ENCODE measurements at regions not wholly inside any gene's neighbourhood (a gene's known extent, or its start where the extent isn't known, plus 50 kb on each side); places are given as distances from the start of the nearest gene placed in this dataset.

DNA sequence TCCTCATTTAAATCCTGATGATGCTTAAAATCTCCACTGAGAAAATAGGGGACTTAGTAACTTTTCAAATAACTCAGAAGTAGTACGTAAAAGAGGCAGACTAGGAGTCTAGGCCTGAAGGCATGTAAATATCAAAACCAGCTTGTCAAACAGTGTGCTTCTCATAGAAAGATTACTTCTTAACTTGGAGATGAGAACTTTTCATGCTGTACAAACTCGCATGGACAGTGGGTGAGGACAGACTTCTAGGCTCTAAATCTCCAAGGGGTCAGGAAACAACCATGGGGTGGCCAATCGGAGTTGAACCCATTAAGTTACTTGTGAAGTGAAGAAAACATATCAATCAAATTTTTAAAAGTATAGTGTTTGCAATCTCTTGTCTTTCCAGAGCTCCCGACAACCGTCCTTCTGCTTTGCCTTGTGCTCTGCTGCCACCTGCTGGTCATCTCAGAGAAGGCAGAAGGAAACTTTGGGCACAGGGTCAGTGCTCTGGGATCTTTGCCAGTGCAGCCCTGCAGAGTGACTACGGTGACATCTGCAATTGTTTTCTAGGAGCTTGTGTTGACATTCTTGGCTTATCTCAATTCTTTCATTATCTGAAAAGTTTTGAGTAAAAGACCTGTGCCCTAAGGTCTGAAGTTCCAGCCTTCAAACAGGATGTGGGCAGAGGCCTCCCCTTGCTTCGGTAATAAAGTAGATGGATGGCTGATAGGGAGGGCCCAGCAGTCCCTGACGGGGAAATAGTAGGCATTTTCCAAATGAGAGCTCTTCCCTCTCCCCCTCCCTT lies 105.1 kb upstream of the PDE4B start:
- peak; percentile 67 for DNase-seq (ENCODE audit: low read depth)

DNA sequence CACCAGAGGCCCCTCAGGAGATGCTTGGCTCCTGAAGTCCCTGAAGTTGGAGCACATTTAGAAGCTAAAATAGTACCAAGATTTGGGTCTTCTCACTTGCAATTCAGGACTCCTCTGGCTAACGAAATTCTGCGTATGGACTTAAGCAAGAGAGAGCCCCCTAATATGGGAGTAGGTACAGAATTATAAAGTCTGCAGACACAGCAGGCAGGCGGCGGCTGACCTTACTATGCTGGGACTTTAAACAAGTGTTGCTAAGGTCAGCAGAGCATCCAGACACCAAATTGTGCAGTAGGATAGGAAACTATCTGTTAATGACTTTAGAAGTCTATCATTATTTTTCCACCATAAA lies 104.5 kb upstream of the PDE4B start:
- DNase-seq (ENCODE audit: low read depth) = no peak

DNA sequence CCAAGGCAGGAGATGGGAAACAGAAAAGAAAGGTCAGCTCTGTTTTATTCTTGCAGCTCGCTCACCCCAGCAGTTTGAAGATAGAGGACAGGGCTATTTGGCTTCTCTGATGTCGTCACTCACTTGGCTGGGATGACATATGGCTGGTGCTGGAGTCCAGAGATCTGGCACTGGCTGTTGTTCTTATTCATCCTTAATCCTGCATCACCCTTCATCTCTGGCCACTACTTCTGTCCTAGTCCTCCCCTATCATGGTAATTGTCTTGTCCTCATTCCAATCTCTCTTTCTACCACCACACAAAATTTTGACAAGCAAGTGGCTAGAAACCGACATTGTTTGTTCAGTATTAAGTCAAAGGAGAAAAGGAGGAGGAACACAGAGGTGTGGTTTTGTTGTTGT lies 103.8 kb upstream of the PDE4B start:
- no peak for DNase-seq (ENCODE audit: low read depth)

DNA sequence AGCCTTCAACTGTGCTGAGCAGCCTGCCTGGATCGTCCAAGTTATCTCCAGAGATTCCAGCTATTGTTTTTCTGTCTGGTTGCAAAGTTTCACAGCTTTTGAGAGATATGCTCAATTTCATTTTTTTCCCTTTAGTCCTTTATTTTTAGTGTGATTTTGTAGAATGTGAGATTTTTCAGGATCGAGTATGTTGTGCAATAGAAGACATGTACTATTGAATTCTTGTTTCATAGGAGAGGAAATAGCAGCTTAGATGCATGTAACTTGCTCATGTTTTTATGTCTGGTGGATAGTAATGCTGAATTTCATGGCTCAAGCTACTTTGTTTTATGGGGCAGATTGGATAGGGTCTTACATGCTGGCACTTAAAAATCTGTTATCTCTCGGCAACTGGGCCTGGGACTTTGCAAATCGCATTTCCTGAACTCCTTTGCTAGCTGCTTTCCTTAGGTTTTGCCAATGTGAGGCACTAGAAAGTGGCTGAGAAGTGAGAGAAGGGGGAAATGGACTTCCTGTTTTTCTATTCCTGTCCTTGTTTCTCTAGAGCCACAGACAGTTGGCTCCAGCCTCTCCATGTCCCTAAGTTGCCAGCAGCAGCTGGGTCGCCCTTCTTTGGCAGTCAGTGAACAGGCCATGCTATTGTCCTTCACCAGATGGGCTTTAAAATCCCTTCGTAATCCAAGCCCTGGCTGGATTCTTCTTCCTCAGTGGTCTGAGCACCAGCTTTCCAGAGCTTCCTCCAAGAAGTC lies 101.4 kb upstream of the PDE4B start:
- DNase-seq (ENCODE audit: low read depth) = no peak

DNA sequence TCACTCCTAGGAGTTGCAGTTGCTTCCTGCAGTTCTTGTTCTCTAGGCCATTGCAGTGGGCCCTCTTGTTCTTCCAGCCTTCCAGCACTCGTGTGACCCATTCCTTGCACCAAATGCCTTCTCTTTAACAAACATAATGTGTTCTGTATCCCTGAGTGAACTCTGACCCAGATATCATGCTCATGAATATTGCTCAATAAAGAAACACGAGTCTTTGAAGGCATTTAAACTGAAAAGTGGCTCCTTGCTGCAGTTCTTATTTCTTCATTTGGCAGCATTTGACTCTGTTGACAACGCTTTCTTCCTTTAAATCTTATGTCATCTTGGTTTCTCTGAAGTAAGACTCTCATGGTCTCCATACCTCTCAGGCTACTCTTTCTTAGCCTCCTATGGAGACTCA lies 100.7 kb upstream of the PDE4B start:
- DNase-seq (ENCODE audit: low read depth) = no peak

DNA sequence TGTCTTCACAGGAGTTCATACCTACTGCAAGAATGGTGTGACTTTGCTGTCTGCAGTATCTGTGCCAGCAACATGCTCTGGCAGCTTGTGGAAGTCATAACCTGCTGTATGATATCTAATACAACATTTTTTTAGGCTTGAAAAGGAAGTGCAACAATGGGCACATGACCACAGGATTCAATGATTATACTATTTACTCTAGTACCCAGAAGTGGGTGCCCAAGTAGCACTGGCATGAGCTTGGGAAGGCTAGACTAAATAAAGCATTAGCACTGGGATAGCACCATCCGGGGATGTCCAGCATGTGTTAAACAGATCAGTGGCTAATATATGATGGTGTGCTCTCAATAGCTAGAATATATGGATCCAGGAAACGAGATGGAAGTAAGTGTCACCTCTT lies 98.6 kb upstream of the PDE4B start:
- DNase-seq (ENCODE audit: low read depth) = no peak

DNA sequence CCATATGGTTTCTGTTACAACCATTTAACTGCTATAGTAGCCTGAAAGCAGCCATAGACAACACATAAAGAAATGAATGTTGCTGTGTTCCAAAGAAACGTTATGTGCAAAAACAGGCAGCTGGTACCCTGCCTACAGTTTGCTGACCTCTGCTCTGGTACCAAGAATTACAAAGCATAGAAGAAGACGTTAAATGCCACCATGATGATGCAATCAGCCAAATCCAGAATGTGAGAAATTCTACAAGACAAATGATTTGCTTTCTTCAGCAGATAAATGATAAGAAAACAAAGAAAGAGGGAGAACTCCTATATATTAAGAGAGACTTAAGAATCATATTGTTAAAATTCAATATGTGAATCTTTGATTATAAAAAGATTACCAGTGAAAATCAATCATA lies 97.8 kb upstream of the PDE4B start:
- no peak for DNase-seq (ENCODE audit: low read depth)

DNA sequence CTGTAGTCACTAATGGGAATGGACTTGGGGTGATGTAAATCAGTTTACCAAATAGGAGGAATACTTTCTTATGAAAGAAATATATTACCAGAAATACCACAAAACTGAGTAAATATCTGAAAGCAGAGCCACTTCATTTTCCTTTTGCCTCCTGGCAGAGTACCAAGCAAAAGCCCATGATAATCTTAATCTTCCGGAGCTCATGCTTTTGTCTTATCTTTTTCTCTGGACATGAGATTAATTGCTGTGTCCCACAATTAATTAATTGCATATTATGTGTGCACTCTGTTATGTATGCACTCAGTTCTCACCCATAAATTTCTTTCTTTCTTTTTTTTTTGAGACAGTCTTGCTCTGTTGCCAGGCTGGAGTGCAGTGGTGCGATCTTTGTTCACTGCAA lies 94.1 kb upstream of the PDE4B start:
- no peak for DNase-seq (ENCODE audit: low read depth)

DNA sequence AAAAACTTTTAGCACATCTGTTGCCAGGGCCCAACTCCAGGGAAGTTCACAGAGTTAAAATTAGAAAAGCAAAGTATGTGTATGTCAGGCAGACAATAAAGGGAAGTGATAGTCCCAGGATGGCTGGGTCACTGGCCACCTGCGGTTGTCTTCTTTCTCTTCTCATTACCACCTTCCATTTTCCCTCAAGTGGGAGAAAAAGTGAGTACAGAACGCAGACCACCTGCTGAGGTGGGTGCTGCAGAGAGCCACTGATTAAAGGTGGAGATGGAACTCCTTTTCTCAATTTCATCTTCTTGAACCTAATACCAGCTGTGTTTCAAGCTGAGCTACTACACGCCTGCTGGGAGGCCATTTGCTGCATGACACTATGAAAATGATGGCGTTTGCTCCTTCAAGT lies 88.8 kb upstream of the PDE4B start:
- DNase-seq (ENCODE audit: low read depth) = no peak

DNA sequence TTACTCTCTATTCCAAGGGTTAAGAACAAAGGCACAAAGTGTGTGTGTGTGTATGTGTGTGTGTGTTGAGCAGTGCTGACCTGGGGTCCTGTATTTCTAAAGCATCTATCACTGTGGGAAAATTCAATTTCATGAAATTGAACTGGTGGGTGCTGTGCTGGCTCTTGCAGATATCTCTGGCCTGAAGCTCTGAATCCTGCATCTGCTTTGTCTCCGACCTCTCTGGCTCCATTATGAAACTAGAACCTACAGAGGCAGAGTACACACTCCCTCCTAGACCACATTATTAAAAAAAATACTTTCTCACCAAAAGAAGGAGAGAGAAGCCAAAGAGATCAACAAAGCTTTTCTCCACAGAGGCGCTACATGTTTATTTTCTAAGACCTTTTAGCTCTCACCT lies 88.4 kb upstream of the PDE4B start:
- no peak for DNase-seq (ENCODE audit: low read depth)

DNA sequence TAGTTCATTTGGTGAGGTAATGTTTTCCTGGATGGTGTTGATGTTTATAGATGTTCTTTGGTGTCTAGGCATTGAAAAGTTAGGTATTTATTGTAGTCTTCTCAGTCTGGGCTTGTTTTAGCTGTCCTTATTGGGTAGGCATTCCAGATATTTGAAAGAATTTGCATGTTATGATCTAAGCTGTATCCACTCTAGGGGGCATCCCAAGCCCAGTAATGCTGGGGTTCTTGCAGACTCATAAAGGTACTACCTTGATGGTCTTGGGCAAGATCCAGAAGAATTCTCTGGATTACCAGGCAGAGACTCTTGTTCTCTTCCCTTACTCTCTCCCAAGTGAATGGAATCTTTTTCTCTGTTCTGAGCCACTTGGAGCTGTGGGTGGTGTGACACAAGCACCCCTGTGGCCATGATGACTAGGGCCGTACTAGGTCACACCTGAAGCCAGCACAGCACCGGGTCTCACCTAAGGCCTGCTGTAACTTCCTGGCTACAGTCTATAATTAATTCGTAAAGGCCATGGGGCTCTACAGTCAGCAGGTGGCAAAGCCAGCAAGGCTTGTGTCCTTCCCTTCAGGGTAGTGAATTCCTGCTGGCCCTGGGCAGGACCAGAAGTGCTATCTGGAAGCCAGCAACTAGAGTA lies 74.8 kb upstream of the PDE4B start:
- no peak for DNase-seq (ENCODE audit: low read depth)

DNA sequence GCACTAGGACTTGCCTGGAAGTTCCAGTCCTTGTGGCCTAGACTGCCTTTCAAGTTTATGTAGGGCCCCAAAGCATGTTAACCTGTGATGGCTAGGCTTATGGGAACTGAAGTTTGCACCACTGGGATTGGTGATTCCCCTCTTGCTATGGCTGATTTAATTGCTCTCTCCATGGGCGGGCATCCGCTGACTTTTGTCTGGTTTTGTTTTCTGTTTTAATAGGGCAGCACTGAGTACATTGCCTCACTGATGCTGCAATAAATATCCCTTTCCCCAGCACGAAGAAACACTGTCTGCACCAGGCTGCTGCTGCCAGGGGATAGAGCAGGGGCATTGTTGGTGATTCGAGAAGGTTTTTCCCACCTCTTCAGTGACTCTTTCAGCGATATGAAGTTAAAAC lies 73.3 kb upstream of the PDE4B start:
- no peak for DNase-seq (ENCODE audit: low read depth)

DNA sequence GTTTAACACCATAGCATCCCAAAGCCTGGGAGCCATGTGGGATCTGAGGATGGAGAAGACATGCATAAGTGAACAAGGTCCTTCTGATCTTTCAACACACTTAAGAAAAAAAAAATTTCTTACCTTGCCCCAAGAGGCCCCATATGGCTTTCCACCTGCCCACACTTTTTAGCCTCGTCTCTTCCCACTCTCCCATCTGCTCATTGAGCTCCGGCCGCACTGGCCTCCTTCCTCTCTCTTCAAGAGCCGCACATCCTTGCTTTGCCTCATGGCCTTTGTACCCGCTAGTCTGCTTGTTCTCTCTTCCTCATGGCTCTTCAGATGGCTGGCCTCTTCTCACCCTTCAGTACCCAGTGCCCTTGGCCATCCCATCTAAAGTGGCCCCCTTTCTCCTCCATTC lies 70.2 kb upstream of the PDE4B start:
- no peak for DNase-seq (ENCODE audit: low read depth)

DNA sequence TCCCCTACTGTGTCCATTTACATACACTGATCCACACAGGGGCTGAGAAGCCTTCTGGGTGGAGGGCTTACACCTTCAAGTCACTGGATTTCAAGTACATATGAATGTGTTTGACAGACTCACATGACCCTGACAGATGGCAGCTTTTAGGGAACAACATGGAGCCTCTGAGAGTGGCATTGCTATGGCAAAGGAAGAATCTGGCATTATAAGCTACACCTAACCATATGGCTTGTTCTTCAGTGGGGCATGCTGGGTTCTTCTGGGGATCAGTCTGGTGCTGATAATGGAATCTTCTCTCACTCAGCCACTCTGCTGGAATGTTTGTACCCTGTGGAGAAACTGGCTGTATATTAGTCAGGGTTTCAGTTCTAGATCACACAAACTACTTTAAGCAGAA lies 68.5 kb upstream of the PDE4B start:
- DNase-seq (ENCODE audit: low read depth) = no peak

DNA sequence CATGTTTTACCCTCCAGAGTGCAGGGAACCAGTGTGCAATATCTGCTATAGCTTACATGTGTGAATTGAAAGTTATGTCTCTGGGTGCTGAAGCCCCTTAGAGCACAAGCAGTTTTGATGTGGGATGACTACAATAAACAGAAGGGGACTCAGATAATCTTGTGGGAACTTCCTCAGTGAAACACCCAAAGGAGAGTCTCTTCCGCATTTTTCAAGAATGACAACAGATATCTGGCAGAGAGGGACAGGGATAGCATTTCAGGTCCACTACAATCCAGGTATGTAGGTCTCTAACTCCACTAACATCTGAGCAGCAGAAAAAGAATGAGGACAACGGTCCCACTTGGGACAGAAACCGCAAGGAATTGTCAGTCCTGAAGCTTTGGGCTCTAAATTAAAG lies 67.6 kb upstream of the PDE4B start:
- DNase-seq (ENCODE audit: low read depth) = no peak

DNA sequence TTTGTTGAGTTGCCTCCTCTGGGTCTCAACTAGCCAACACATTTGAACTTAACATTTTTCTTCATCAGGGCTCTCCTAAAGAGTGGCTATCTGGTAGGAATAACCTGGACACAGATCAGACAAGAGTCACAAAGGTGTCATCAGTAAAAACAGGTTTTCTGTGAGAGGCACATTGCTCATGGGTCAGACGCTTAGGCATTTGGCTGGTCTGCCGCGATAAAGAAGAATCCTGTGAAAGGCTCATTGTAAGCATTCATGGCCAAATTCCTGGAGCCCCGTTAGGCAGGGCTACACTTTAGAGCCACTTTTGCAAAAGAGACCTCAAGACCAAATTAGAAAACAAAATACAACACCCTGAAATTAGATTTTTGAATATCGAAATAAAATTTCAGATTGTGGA lies 64.2 kb upstream of the PDE4B start:
- no peak for DNase-seq (ENCODE audit: low read depth)

DNA sequence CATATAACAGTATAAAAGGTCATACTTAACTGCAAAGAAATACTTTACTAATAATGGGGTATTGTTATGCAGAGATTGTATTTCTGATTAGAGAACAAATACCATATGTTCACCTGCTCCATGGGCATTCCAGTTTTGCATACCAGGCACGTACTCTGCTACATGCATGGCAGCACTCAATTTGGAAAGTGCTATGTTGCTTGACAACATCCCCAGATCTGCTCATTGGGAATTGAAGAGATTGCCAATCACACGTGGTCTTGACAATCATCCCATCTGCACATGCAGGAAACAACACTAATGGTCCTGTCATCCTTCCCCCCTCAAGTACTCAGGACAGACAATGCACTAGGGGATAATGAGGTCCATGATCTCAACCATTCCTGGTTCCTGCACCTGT lies 63.4 kb upstream of the PDE4B start:
- no peak for DNase-seq (ENCODE audit: low read depth)

DNA sequence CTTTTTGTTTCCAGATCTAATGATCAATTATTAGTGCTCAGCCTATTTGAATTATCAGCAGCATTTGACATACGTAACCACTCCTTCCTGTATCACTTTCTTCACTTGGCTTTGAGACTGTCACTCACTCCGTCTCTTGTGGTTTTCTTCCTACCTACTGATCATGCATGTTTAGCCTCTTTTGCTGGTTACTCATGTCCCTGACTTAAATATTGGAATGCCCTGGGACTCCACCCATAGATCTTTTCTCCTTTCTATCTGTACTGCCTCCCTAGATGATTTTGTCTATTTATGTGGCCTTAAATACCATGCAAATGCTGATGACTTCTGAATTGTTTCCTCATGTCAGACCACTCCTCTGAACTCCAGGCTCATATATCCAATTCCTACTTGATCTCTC lies 57.7 kb upstream of the PDE4B start:
- DNase-seq (ENCODE audit: low read depth) = no peak

DNA sequence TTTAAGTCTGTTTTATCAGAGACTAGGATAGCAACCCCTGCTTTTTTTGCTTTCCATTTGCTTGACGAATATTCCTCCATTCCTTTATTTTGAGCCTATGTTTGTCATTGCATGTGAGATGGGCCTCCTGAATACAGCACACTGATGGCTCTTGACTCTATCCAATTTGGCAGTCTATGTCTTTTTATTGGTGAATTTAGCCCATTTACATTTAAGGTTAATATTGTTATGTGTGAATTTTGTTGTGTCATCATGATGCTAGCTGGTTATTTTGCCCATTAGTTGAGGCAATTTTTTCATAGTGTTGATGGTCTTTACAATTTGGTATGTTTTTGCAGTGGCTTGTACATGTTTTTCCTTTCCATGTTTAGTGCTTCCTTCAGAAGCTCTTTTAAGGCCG lies 50.7 kb upstream of the PDE4B start:
- DNase-seq (ENCODE audit: low read depth) = no peak
